HCT116 (cell line): ENCODE measurements at regions not wholly inside any gene's neighbourhood (a gene's known extent, or its start where the extent isn't known, plus 50 kb on each side); places are given as distances from the start of the nearest gene placed in this dataset.

Experiments used
- CBX3 ChIP-seq: IDR thresholded peaks from 2 replicates; pipeline ENCODE4 v1.6.1; 2012; ENCODE audit warnings: low read depth
- CTCF ChIP-seq, 3 experiments: fragments of 200-600 bp in 1 of 3; sonication (generic) in 1 of 3; IDR thresholded peaks in 2 of 3; conservative IDR thresholded peaks in 1 of 3; 2 replicates each; pipeline ENCODE4 v1.5.1; 2012 to 2017; ENCODE audit warnings: low read depth in 2 of 3, low read length in 2 of 3, antibody characterized with exemption in 1 of 3, borderline replicate concordance in 1 of 3, control low read depth in 1 of 3, mild to moderate bottlenecking in 1 of 3, mixed read lengths in 1 of 3, mixed run types in 1 of 3, moderate library complexity in 1 of 3; ENCODE audit not compliant: insufficient read depth in 1 of 3
- EZH2 ChIP-seq: fragments of 200-600 bp; sonication (generic); IDR thresholded peaks from 2 replicates; pipeline ENCODE4 v1.6.1; 2017; ENCODE audit warnings: antibody characterized with exemption, mixed run types
- EZH2phosphoT487 ChIP-seq: fragments of 200-600 bp; IDR thresholded peaks from 2 replicates; pipeline ENCODE4 v1.6.1; 2018; ENCODE audit warnings: antibody characterized with exemption, borderline replicate concordance
- POLR2A ChIP-seq: IDR thresholded peaks from 2 replicates; pipeline ENCODE4 v1.7.0; 2011; ENCODE audit warnings: borderline replicate concordance; ENCODE audit not compliant: insufficient read depth, insufficient read length; ENCODE audit errors: extremely low read depth
- POLR2AphosphoS5 ChIP-seq: IDR thresholded peaks from 2 replicates; pipeline ENCODE4 v1.6.1; 2011; ENCODE audit warnings: mild to moderate bottlenecking, low read depth, low read length, moderate library complexity
- RAD21 ChIP-seq: IDR thresholded peaks from 2 replicates; pipeline ENCODE4 v1.6.1; 2012; ENCODE audit warnings: low read depth, mild to moderate bottlenecking
- SIN3A ChIP-seq: IDR thresholded peaks from 2 replicates; pipeline ENCODE4 v1.6.1; 2012; ENCODE audit warnings: low read depth
- ZBTB33 ChIP-seq: IDR thresholded peaks from 2 replicates; pipeline ENCODE4 v1.6.1; 2011; ENCODE audit warnings: mild to moderate bottlenecking, low read length, moderate library complexity; ENCODE audit not compliant: insufficient replicate concordance; ENCODE audit errors: extremely low read depth
- ZNF274 ChIP-seq: fragments of 200-500 bp; sonication (Bioruptor generic); IDR thresholded peaks from 2 replicates; pipeline ENCODE4 v1.6.1; 2014; ENCODE audit warnings: mild to moderate bottlenecking, low read depth, low read length, inconsistent platforms

DNA sequence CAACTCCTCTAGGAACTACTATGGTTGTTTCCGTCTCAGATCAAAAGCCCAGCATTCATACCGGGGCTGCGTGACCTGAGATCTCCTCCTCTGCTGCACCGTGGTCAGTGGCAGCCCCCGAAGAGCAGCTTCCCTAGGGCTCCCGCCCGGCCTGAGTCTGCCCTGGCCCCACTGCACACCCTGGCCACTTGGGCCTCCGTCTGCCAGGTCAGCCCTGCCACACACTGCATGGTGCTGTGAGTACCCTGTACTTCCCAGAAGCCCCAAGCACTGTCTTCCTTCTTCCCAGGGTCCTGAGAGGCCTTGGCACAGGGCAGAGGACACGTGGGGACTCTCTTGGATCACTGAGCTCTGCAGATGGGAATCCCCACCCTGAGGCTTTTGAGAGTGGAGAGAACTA lies 81.5 kb upstream of the GPC1 start:
- no peak for TF ChIP-seq CTCF (IDR thresholded peaks at IDR 0.05 in 2 of 3, conservative IDR thresholded peaks at IDR 0.05 in 1 of 3; ENCODE audit: borderline replicate concordance in 1 of 3, insufficient read depth in 1 of 3, low read depth in 2 of 3, low read length in 2 of 3)
- TF ChIP-seq SIN3A: no peak
- TF ChIP-seq POLR2AphosphoS5: no peak
- no peak for TF ChIP-seq EZH2phosphoT487
- no peak for TF ChIP-seq EZH2
- no peak for TF ChIP-seq RAD21
- no peak for TF ChIP-seq POLR2A
- TF ChIP-seq CBX3: no peak
- no peak for TF ChIP-seq ZBTB33
- TF ChIP-seq ZNF274: no peak
